Loucy (cell line): ENCODE measurements at regions not wholly inside any gene's neighbourhood (a gene's known extent, or its start where the extent isn't known, plus 50 kb on each side); places are given as distances from the start of the nearest gene placed in this dataset.

ENCODE experiments used
- H2AFZ ChIP-seq: fragments of 200-600 bp; sonication (generic); 2 replicates; pipeline ENCODE4 v1.6.0; 2016; ENCODE audit warnings: antibody characterized with exemption, mild to moderate bottlenecking, low read length, moderate library complexity
- H3F3A ChIP-seq: fragments of 200-600 bp; 2 replicates; pipeline ENCODE4 v1.6.0; 2016; ENCODE audit warnings: antibody characterized with exemption, low read depth, mild to moderate bottlenecking
- H3K27me3 ChIP-seq: fragments of 200-600 bp; sonication (generic); 2 replicates; pipeline ENCODE4 v1.6.1; 2014; ENCODE audit warnings: low read length, mild to moderate bottlenecking; ENCODE audit not compliant: insufficient read depth, poor library complexity, severe bottlenecking
- H3K36me3 ChIP-seq: fragments of 200-600 bp; sonication (generic); 2 replicates; pipeline ENCODE4 v1.6.1; 2016; ENCODE audit warnings: low read length; ENCODE audit not compliant: insufficient read depth
- H3K4me1 ChIP-seq: fragments of 200-600 bp; sonication (generic); 2 replicates; pipeline ENCODE4 v1.5.1; 2014; ENCODE audit warnings: low read length, mild to moderate bottlenecking; ENCODE audit not compliant: insufficient read depth, poor library complexity, severe bottlenecking
- H3K4me2 ChIP-seq: fragments of 200-600 bp; sonication (generic); 2 replicates; pipeline ENCODE4 v1.6.0; 2014; ENCODE audit warnings: antibody characterized with exemption, low read length, low read depth, mild to moderate bottlenecking; ENCODE audit not compliant: poor library complexity, severe bottlenecking
- H3K4me3 ChIP-seq: fragments of 200-600 bp; sonication (generic); 2 replicates; pipeline ENCODE4 v1.5.1; 2014; ENCODE audit warnings: low read length, mild to moderate bottlenecking, mixed read lengths; ENCODE audit not compliant: poor library complexity, severe bottlenecking
- H3K79me2 ChIP-seq: fragments of 200-600 bp; sonication (generic); 2 replicates; pipeline ENCODE4 v1.6.1; 2014; ENCODE audit warnings: low read length; ENCODE audit not compliant: insufficient read depth
- H3K9ac ChIP-seq: fragments of 200-600 bp; sonication (generic); 2 replicates; pipeline ENCODE4 v1.6.0; 2014; ENCODE audit warnings: mild to moderate bottlenecking, low read depth, low read length, moderate library complexity; ENCODE audit not compliant: poor library complexity, severe bottlenecking
- H3K9me2 ChIP-seq: fragments of 200-600 bp; sonication (generic); replicated peaks from 2 replicates; pipeline ENCODE4 v1.6.1; 2016; ENCODE audit warnings: low read depth, low read length, mixed read lengths
- H3K9me3 ChIP-seq: fragments of 200-600 bp; sonication (generic); 2 replicates; pipeline ENCODE4 v1.6.1; 2014; ENCODE audit warnings: mild to moderate bottlenecking, antibody characterized with exemption, low read length, low read depth; ENCODE audit not compliant: insufficient read depth
- H4K20me1 ChIP-seq: fragments of 200-600 bp; sonication (generic); 2 replicates; pipeline ENCODE4 v1.6.0; 2014; ENCODE audit warnings: antibody characterized with exemption, low read length, mild to moderate bottlenecking; ENCODE audit not compliant: insufficient read depth, poor library complexity, severe bottlenecking
- EZH2phosphoT487 ChIP-seq: fragments of 200-600 bp; IDR thresholded peaks from 2 replicates; pipeline ENCODE4 v1.6.1; 2018; ENCODE audit warnings: antibody characterized with exemption, mild to moderate bottlenecking, moderate library complexity, borderline replicate concordance
- TF ChIP-seq, protein P1 (sequence below): fragments of 200-600 bp; sonication (generic); conservative IDR thresholded peaks from 2 replicates; pipeline ENCODE4 v1.5.1; 2014; ENCODE audit warnings: mild to moderate bottlenecking, antibody characterized with exemption, low read length

- H4K20me1 ChIP-seq: no peaks in the 10 kb centered on the region
- no peaks in the 10 kb centered on the region for H3K9me2 ChIP-seq
- no peaks in the 10 kb centered on the region for H3K27me3 ChIP-seq
- H2AFZ ChIP-seq: no peak overlapping the region
- no peaks in the 10 kb centered on the region for H3K9me3 ChIP-seq
- H3K36me3 ChIP-seq: no peaks in the 10 kb centered on the region
- H3K79me2 ChIP-seq: no peaks in the 10 kb centered on the region
- no peak overlapping the region for H3K4me2 ChIP-seq
- H3K9ac ChIP-seq: no peak overlapping the region
- H3K4me3 ChIP-seq: no peak overlapping the region
- TF ChIP-seq, protein P1, sequence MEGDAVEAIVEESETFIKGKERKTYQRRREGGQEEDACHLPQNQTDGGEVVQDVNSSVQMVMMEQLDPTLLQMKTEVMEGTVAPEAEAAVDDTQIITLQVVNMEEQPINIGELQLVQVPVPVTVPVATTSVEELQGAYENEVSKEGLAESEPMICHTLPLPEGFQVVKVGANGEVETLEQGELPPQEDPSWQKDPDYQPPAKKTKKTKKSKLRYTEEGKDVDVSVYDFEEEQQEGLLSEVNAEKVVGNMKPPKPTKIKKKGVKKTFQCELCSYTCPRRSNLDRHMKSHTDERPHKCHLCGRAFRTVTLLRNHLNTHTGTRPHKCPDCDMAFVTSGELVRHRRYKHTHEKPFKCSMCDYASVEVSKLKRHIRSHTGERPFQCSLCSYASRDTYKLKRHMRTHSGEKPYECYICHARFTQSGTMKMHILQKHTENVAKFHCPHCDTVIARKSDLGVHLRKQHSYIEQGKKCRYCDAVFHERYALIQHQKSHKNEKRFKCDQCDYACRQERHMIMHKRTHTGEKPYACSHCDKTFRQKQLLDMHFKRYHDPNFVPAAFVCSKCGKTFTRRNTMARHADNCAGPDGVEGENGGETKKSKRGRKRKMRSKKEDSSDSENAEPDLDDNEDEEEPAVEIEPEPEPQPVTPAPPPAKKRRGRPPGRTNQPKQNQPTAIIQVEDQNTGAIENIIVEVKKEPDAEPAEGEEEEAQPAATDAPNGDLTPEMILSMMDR: no peak
- no peak for TF ChIP-seq EZH2phosphoT487
- no peaks in the 10 kb centered on the region for H3F3A ChIP-seq
- no peaks in the 10 kb centered on the region for H3K4me1 ChIP-seq
These were observed 248.8 kb downstream of the SAMD5 start for GRCh38 chr6:147757291-147757690.

GRCh38 chr6:147758303-147758702 is 249.8 kb downstream of the SAMD5 start:
- Histone ChIP-seq H3K36me3 (no peaks in the 10 kb centered on the region), H3K9me3 (no peaks in the 10 kb centered on the region), H3K9me2 (no peaks in the 10 kb centered on the region), H3K27me3 (no peaks in the 10 kb centered on the region), H3F3A (no peaks in the 10 kb centered on the region), H3K9ac (no peak overlapping the region), H3K4me2 (no peak overlapping the region), H2AFZ (no peak overlapping the region), H3K4me1 (no peaks in the 10 kb centered on the region), H3K79me2 (no peaks in the 10 kb centered on the region), H3K4me3 (no peak overlapping the region), H4K20me1 (no peaks in the 10 kb centered on the region)
- TF ChIP-seq, protein P1: no peak
- no peak for TF ChIP-seq EZH2phosphoT487

DNA sequence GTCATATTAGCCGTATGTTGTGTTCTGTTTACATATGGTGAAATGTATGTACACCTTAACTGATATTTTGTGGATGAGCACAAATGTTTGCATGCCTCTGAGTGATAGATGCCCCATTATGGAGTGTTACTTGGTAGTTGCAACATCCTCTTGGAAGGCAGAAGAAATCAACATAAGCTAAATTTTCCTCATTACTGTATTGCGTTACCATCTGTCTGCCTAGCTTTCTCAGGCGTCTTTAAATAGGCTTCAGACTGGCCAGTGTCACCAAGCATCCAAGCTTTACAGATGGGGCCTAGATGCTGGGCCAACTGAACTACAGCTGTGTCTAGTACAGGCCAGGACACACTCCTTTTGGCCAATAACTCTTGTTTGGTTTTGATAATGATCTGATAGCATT is 250.6 kb downstream of the SAMD5 start:
- no peak for TF ChIP-seq EZH2phosphoT487
- TF ChIP-seq, protein P1: no peak
- no peaks in the 10 kb centered on the region for H3K27me3 ChIP-seq
- no peaks in the 10 kb centered on the region for H3K9me2 ChIP-seq
- H3K79me2 ChIP-seq: no peaks in the 10 kb centered on the region
- no peak overlapping the region for H3K4me2 ChIP-seq
- no peaks in the 10 kb centered on the region for H3K9me3 ChIP-seq
- no peaks in the 10 kb centered on the region for H3F3A ChIP-seq
- H2AFZ ChIP-seq: no peak overlapping the region
- H3K9ac ChIP-seq: no peak overlapping the region
- no peaks in the 10 kb centered on the region for H3K36me3 ChIP-seq
- no peak overlapping the region for H3K4me3 ChIP-seq
- H4K20me1 ChIP-seq: no peaks in the 10 kb centered on the region
- H3K4me1 ChIP-seq: no peaks in the 10 kb centered on the region
